Ishikawa (cell line): ENCODE measurements at regions not wholly inside any gene's neighbourhood (a gene's known extent, or its start where the extent isn't known, plus 50 kb on each side); places are given as distances from the start of the nearest gene placed in this dataset.

Source experiments
- CEBPB ChIP-seq: IDR thresholded peaks from 2 replicates; pipeline ENCODE4 v1.6.1; 2012
- EP300 ChIP-seq: IDR thresholded peaks from 2 replicates; pipeline ENCODE4 v1.6.1; 2012; ENCODE audit warnings: borderline replicate concordance
- RAD21 ChIP-seq: IDR thresholded peaks from 2 replicates; pipeline ENCODE4 v1.6.1; 2012; ENCODE audit warnings: low read depth
- TCF12 ChIP-seq: IDR thresholded peaks from 2 replicates; pipeline ENCODE4 v1.6.1; 2012; ENCODE audit warnings: low read depth
- TEAD4 ChIP-seq: IDR thresholded peaks from 2 replicates; pipeline ENCODE4 v1.6.1; 2012
- YY1 ChIP-seq: IDR thresholded peaks from 2 replicates; pipeline ENCODE4 v1.6.1; 2012; ENCODE audit warnings: low read depth
- TF ChIP-seq, protein P1 (sequence below): IDR thresholded peaks from 2 replicates; pipeline ENCODE4 v1.6.1; 2012; ENCODE audit warnings: low read depth, mild to moderate bottlenecking
- TF ChIP-seq, protein P2 (sequence below): IDR thresholded peaks from 2 replicates; pipeline ENCODE4 v1.6.1; 2012

DNA sequence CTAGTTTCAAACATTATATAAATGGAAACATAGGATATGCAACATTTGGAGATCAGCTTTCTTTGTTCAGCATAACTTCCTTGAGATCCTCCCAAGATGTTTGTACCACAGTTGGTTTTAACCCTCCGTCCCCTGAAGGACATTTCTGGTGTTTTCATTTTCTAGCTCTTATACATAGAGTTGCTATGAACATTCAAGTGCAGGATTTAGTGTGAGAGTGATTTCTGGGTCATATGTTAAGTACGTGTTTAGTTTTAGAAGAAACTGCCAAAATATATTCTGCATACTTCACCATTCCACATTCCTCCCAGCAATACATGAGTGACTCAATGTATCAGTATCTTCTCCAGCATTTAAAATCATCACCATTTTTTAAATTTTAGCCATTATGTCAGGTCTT, 588.7 kb upstream of the PFKP start:
- TF ChIP-seq YY1: no peak
- TF ChIP-seq, protein P1, sequence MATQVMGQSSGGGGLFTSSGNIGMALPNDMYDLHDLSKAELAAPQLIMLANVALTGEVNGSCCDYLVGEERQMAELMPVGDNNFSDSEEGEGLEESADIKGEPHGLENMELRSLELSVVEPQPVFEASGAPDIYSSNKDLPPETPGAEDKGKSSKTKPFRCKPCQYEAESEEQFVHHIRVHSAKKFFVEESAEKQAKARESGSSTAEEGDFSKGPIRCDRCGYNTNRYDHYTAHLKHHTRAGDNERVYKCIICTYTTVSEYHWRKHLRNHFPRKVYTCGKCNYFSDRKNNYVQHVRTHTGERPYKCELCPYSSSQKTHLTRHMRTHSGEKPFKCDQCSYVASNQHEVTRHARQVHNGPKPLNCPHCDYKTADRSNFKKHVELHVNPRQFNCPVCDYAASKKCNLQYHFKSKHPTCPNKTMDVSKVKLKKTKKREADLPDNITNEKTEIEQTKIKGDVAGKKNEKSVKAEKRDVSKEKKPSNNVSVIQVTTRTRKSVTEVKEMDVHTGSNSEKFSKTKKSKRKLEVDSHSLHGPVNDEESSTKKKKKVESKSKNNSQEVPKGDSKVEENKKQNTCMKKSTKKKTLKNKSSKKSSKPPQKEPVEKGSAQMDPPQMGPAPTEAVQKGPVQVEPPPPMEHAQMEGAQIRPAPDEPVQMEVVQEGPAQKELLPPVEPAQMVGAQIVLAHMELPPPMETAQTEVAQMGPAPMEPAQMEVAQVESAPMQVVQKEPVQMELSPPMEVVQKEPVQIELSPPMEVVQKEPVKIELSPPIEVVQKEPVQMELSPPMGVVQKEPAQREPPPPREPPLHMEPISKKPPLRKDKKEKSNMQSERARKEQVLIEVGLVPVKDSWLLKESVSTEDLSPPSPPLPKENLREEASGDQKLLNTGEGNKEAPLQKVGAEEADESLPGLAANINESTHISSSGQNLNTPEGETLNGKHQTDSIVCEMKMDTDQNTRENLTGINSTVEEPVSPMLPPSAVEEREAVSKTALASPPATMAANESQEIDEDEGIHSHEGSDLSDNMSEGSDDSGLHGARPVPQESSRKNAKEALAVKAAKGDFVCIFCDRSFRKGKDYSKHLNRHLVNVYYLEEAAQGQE: no peak
- TF ChIP-seq, protein P2, sequence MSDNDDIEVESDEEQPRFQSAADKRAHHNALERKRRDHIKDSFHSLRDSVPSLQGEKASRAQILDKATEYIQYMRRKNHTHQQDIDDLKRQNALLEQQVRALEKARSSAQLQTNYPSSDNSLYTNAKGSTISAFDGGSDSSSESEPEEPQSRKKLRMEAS: no peak
- TF ChIP-seq EP300: no peak
- TF ChIP-seq TCF12: no peak
- no peak for TF ChIP-seq CEBPB
- no peak for TF ChIP-seq TEAD4
- no peak for TF ChIP-seq RAD21
